ENCODE measurements at regions not wholly inside any gene's neighbourhood (a gene's known extent, or its start where the extent isn't known, plus 50 kb on each side); places are given as distances from the start of the nearest gene placed in this dataset.

DNA sequence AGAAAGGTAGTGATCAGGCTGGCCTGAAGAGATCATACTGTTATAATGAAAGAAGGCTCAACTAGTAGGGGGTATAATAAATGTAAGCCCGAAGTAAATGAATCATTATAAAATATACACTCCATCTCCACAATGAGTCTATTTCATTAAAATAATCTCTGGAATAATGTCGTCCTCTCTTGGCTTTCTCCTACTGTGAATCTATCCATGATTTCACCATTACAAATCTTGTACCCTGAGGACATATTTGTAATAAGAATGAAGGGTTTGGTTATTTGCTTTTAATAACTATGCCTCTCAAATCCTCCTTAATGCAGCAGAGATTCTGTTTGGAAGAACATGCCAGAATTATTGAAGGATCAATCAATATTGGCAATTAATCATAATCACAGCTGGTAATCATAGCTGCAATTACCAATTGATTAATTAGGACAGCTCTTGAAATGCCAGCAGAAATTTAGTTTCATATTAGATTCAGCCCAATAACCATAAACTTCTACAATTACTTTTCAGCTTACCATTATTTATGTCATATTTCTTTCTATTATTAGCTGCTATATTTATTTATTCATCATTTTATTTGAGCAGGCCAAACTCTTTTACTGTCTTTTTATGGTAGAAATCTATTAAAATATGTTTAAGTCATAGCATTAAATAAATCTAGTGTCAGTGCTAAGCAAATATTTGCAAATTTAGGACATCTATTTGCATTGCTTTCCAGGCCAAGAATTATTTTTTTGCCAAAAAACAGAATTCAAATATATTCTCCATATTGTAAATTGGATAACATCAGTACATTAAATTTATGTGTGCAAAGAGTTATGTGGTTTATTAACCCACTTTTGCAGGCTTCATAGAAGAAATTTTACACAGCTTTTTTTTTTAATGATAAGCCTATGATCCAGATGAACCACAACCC is 588.4 kb upstream of the LRRC4C start:
- DNase-seq (ENCODE audit: low read depth in 2 of 2): no peak

DNA sequence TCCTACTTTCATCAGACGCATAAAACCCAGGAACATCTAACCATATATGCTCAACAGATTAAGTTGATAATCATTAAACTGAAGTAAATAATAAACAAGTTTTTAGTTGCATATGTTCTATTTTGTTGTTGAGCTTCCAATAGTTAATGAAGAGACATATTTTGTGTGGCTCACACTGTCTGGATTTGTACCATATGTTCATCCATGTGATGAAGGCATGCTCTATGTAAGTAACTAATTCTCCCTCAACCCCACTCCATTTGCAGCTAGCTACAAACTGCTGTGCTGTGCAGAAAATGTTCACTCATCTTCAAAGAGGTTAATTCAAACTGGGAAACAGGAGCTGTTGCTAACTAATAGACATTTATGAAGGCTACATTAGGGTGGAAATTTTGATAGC is 589.7 kb upstream of the LRRC4C start:
- no peak for DNase-seq (ENCODE audit: low read depth in 2 of 2)

DNA sequence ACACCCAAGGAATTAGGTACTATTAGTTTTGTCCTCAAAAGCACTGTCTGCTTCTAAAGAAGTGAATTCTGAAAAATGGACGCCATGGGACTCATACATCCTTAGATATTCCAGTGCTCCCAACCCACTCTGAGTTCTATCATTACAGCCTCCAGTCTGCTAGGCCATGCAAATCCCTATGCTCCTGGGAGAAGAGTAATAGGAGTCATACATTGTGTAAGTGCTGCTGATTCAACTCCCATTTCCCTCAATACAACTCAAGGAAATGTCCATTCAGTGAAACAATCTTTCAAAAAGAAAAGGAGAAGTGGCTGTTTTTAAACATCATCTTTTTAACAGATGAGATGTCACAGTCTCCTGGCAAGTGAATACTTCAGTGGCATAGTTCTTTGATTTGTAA is 590.2 kb upstream of the LRRC4C start:
- no peak for DNase-seq (ENCODE audit: low read depth in 2 of 2)

DNA sequence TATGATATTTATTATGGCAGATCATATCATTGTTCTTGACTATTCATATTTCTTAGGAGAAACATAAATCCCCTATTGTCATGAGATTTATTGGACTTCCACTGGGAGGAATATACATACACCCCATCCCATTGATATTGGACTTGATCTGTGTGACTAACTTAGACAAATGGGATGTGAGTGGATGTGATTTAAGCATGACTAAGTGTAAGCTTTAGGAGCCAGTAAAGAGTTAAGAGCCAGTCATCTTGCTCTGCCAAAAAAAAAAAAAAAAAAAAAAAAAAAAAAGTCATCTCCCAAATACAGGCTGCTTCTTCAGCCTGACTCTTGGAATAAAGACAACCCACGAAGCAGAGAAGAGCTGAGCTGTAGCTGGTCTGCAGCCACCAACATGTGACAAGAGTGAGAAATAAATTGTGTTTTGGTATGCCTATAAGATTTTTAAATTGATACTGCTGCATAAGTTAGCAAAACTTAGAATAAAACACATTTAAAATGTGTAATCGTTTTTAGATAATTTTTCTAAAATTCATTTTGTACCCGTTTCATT is 595.0 kb upstream of the LRRC4C start:
- DNase-seq (ENCODE audit: low read depth in 2 of 2): no peak

DNA sequence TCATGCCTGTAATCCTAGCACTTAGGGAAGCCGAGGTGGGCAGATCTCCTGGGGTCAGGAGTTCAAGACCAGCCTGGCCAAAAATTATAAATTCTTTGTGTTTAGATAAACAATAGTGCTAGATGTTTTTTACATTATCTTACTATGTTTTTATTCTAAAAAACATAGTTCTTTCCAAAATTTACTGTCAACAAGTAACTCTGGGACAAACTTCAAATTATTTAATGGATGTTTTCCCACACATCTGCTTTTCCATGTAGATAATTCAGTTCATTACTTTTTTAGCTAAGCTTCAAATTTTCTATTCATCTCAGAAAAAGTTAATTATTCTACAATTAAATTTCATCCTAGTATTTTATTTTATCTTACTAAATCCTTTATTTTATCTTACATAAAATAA is 596.2 kb upstream of the LRRC4C start:
- DNase-seq (ENCODE audit: low read depth in 2 of 2): no peak

DNA sequence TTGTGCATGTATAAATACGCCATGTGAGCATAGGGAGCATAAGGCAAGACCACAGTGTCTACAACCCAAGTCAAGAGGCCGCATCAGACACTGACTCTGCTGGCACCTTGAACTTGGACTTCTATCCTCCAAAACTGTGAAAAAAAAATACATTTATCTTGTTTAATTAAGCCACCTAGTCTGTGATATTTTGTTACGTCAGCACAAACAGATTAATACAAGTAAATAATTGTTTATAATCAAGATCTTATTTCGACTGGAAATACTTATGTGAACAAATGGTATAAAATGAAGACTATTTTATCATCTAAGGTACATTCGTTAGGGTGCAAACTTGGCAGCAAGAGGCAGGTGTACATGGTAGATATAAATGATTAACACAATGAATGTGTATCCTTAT is 599.3 kb upstream of the LRRC4C start:
- no peak for DNase-seq (ENCODE audit: low read depth in 2 of 2)

DNA sequence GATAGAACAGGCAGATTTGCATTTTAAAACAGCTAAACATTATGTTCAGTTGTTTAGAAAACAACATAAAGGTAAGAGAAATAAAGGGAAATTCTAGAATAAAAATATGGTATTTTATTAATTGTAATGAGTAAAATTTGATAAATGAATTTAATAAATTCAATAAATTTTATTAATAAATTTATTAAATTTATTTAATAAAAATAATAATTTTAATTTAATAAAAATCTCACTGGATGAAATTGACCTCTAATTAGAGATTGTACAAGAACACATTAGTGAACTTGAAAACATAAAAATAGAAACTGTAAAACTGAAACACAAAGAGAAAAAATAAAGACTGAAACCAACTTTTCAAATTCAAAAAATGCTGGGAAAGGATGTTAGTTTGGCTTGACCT is 605.7 kb upstream of the LRRC4C start:
- no peak for DNase-seq (ENCODE audit: low read depth in 2 of 2)

DNA sequence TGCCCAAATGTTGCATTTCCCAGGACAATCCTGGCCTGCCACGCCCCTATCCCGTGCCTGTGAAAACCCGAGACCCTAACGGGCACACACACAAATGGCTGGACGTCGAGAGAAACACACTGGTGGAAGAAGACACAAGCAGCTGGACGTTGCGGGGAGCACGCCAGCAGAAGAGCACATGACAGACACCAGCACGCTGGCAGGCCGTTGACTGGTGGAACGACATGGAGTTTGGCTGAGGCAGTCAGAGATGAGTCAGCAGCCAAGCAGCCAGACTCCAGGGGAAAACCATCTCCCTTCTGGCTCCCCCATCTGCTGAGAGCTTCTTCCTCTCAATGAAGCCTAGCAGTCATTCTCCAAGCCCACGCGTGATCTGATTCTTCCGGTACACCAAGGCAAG is 606.7 kb upstream of the LRRC4C start:
- DNase-seq (ENCODE audit: low read depth in 2 of 2): no peak

DNA sequence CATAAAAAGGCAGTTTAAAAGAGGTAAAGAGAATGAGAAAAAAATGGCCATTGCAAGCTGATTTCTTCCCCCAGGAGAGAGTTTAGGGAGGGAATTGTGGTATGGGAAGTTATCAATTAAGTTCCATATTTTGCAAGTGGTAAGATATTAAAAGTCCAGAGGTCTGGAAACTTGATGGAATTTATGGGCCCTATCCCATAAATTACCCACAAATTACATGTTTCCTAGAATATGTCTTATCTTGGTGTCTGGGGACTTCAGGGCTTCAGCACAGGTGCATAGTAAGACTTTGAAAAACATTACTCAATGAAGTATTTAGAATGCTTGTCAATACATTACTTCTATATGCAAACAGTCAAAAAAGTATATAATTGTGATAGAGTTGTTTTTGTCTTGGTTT is 614.9 kb upstream of the LRRC4C start:
- DNase-seq (ENCODE audit: low read depth in 2 of 2): no peak

DNA sequence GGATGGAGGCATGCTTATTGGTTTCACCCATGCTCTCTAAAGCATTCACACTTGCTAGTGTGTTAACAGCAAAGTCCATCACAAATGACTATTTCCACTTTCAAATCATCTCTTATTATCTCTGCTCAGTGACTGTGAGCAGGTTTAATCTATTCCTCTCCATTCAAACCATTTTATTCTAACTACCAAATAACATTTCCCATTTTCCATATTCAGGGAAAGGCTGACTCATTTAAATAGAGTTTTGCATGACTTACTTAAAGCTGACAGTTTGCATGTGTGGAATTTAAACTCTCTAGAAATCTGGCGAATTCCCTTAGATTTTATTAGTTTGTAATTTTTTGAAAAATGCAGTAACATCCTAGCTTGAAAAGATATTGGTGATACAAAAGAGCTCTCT is 615.7 kb upstream of the LRRC4C start:
- no peak for DNase-seq (ENCODE audit: low read depth in 2 of 2)

DNA sequence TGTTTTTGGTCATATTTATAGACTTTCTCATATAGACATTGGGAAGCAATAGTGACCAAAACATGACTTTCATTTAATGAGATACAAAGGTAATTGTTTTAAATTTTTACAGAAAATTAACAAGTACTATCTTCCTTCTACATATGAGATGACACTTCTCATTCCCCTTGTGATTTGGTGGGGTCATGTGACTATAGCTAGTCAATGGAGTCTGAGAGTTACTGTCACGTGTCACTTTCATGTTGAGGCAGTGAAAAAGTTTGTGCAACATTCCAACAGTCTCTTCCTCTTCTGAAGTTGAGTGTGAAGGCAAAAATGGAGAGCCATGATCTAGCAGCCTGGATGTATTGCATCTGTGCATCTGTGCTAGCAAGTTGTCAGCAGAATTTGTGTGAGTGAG is 618.3 kb upstream of the LRRC4C start:
- no peak for DNase-seq (ENCODE audit: low read depth in 2 of 2)

DNA sequence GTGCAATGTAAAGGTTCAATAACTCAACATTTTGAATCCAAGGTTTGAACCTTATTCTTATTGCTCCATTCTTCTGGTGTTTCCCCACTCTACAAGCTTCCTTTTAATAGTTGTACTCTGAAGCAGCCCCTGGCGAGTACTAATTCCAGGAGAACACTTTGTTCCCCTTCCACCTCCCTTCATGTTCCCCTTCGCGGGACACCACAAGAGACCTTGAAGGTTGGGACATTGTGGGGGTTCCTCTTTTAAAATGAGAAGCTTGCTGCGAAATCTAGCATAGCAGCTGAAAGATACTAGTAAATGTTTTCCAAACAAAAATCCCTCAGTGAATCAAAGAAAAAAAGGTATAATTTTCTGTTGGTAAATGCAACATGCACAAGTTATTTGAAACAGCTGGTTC is 626.3 kb upstream of the LRRC4C start:
- DNase-seq (ENCODE audit: low read depth in 2 of 2): no peak

DNA sequence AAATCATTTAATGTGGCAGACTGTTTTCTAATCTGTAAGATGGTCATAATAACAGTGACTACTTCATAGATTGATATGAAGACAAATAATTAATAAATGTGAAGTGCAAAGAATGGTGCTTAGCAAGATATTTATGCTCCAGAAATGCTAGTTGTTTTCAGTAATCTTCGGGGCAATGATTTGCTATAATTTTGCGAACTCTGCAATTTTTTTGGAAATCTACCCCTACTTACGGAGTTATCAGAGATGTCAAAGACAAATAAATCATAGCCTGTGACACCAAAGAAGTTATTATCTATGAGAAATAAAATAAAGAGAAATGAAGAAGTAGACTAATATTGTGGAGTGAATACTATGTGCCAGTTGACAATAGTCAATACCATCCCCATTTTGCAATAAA is 634.1 kb upstream of the LRRC4C start:
- no peak for DNase-seq (ENCODE audit: low read depth in 2 of 2)

DNA sequence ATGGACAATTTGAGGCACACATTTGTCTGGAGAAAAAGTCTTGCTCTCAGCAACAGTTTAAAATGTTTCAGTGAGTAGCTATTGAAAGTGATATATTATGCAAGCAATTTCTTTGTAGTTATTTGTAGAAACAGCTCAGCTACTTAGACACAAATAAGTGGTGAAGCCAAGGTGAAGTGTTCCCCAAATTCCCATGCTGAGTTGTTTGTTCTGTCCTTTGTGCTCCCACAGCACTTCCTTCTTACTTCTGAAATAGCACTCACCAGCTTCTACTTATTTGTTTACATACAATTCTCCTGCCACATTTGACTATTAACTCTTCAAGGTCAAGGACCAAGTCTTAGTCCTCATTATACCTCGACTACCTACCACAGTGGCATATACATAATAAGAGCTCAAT is 638.6 kb upstream of the LRRC4C start:
- DNase-seq (ENCODE audit: low read depth in 2 of 2): no peak

DNA sequence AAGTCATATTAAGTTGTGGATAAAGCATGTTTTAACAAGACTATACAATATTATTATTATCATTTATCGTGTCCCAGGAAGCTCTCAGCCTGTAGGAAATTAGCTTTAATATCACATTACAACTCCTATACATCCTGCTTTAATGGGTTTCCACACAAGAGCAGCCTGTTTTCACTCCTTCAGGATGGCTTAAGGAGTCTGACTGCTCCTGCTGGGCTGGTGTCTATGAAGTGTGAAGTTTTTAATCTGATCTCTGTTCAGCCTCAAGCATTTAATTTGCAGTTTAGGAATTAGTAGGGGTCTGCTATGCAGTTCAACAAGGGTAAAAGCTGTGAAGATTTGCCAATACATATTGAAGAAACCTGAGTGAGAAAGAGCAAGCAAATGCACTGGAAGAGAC is 653.4 kb upstream of the LRRC4C start:
- DNase-seq (ENCODE audit: low read depth in 2 of 2): no peak

DNA sequence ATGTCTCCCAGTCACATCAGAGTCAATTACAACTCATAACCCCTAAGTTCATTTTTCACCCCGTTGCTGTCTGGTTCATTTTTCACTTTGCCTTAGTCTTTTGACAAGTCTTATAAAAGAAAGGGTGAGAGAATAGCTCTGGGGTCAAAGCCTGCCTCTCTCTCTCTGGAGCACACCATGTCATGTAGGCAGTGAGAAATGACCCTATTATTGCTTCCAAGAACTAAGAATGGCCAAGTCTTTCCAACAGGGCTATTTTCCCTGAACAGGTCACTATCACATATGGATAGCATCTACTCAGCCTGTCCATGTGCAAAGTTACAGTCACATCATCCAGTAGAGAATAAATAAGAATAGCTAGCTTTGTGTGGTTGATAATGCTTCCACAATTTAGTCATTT is 655.5 kb upstream of the LRRC4C start:
- no peak for DNase-seq (ENCODE audit: low read depth in 2 of 2)

DNA sequence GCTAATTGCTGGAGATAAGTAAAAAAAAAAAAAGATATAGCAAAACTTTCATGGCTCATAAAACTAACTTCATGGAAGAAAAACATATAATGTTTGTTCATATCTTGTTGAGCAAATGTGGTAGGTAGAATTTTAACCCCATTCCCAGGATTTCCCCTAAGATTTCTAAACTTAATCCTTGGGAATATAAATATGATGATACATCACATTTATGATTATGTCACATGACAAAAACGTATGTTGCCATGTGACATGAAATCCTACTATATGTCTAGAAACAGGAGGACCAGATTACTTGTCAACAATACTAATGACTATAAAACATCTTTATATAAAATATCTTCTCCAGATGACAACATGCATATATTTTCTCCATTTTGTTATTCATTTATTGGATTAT is 679.0 kb upstream of the LRRC4C start:
- DNase-seq (ENCODE audit: low read depth in 2 of 2): no peak

DNA sequence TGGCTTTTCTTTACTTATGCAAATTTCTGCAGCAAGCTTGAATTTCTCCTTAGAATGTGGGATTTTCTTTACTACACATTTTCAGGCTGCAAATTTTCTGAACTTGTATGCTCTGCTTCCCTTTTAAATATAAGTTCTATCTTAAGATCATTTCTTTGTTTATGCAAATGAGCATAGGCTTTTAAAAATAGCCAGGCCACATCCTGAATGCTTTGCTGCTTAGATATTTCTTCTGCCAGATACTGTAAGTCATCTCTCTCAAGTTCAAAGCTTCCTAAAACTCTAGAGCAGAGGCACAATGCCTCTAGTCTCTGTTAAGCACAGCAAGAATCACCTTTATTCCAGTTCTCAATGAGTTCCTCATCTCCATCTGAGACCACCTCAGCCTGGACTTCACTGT is 685.9 kb upstream of the LRRC4C start:
- DNase-seq (ENCODE audit: low read depth in 2 of 2): no peak

DNA sequence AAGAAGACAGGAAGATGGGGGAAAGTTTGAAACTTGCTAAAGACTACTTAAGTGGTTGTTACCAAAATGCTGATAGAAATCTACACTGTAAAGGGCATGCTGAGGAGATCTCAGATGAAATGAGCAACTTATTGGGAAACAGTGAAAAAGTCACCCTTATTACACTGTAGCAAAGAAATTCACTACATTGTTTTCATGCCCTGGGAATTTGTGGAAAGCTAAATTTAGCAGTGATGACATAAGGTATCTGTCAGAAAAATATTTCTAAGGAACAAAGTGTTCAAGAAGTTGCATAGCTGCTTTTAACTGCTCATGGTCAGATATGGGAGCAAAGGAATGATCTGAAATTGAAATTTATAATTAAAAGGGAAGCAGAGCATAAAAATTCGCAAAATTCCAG is 702.4 kb upstream of the LRRC4C start:
- DNase-seq (ENCODE audit: low read depth in 2 of 2): no peak

DNA sequence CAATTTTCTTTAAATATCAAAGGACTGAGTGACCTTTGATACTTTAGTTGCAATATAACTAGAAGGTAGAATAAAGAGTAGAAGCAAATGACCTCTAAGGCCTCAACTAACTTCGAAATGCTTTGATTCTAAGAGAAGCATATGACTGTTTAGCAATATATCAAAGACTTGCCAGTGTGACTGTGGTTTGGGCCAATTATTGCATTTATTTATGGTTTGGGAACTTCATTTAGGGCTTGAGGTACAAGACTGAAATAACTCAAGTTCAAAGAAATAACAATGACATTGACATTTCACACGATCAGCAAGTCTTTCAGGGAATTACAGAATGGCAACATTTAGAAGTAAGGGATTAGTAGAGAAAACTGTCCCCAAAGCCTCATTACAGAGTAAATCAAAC is 709.7 kb upstream of the LRRC4C start:
- no peak for DNase-seq (ENCODE audit: low read depth in 2 of 2)

DNA sequence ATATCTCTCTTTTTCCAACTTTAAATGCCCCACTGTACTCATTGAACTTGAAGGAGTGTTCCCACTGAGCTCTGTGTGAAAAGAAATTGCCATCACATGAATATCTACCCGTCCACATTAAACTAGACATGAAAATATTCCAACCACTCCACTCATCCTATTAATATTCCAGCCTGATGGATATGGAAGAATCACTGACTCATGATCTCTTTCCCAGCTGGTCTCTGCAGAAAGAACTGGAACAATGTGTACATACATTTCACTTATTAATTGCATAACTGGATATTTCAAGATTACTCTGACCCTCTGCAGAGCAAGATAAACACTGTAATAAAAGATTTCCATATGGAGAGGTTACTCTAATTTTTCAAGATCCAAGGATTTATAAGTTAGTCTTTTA is 711.1 kb upstream of the LRRC4C start:
- DNase-seq (ENCODE audit: low read depth in 2 of 2): no peak

DNA sequence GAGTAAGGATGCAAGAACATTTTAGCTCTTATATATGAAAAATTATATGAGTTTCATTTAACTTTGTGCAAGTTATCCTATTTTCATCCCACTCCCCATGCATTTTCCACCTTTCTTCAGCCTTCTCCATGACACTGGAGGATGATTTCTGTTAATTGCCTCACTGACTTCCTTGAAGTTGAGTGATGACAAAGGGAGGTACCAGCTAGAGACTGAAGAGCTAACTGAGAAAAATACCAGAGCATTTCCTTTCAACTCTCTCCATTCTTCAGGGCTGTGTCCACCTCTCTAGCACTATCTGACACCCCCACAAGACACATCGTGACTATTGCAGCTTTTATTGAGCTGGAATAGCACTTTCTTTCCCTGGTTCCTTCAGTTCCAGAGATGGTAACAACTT is 711.6 kb upstream of the LRRC4C start:
- DNase-seq (ENCODE audit: low read depth in 2 of 2): no peak

DNA sequence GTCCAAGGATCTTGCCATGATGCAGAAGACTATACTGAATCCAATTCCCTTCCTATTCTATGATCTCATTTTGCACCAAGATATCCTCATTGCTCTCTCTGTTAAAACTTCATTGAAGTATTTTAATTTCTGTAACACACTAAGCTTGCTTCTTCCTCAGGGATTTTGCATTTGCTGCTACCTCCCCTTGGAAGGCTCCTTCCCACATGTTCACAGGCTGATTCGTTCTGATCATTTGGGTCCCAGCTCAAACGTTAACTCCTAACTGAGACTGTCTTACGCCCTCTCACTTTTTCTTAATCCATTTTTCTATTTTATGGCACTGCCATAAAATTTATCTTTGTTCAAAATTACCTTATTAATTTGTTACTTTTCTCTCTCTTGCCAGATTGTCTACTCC is 713.0 kb upstream of the LRRC4C start:
- DNase-seq (ENCODE audit: low read depth in 2 of 2): no peak

DNA sequence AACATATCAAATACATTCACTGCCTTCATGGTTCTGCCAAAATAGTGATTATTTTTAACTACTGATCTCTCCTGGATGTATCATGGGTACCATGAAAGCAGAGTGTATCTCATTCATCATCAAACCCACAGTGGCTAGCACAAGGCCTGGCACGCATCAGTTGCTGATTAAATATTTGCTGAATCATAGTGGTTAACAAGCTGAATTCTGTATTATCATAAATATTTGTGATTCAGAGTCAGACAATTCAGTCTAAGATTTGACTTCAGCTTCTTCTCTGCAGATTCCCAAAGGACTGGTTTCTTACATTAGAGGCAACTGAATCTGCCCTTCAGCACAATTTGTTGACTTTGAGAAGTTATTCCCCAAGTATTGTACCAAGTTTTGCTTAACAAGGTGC is 715.8 kb upstream of the LRRC4C start:
- no peak for DNase-seq (ENCODE audit: low read depth in 2 of 2)

All from stimulated activated CD4-positive, alpha-beta T cell treated with anti-CD3 and anti-CD28 coated beads, Interleukin-4, amount 100 ng/mL, for 48 hours (primary cell).